WI38 (cell line): ENCODE measurements at regions not wholly inside any gene's neighbourhood (a gene's known extent, or its start where the extent isn't known, plus 50 kb on each side); places are given as distances from the start of the nearest gene placed in this dataset.

ENCODE experiments used
- H3K4me3 ChIP-seq: 2 replicates; pipeline ENCODE4 v1.5.1; 2011; ENCODE audit warnings: low read depth, mild to moderate bottlenecking, control low read depth, low read length
- TF ChIP-seq, protein P1 (sequence below): IDR thresholded peaks from 2 replicates; pipeline ENCODE4 v1.5.1; 2012; ENCODE audit warnings: low read depth, mild to moderate bottlenecking, control low read depth, low read length

DNA sequence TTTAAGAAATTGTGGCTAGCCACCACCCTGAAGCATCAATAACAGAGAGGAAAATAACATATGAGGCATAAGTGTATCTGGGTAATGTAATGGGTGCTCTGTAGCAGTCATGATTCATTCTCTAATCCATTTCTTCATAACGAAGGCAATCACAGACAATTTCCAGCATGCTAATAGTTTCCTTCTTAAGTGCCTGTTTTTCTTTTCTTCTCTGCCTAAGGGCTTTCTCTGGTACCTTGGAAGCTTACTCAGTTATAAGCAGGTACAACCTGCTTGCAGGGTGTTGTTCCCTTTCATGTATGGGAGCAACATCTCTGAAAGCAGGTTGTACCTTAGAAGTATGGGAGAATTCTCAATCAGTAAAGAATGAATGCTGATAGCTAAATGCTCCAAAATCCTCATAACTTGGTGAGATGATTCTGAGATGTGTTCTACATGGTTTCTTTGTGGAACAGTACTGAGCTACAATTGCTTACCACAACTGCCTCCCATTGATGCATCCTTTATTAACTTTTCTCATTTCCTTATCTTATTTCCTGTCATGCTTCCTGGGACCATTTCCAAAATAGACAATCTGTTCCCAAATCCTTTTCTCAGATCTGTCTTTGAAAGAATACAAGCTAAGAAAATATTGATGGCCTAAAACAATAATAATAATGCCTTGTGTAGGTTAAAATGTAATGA, 247.6 kb downstream of the PAPSS1 start:
- H3K4me3 ChIP-seq: no peak overlapping the region
- TF ChIP-seq, protein P1, sequence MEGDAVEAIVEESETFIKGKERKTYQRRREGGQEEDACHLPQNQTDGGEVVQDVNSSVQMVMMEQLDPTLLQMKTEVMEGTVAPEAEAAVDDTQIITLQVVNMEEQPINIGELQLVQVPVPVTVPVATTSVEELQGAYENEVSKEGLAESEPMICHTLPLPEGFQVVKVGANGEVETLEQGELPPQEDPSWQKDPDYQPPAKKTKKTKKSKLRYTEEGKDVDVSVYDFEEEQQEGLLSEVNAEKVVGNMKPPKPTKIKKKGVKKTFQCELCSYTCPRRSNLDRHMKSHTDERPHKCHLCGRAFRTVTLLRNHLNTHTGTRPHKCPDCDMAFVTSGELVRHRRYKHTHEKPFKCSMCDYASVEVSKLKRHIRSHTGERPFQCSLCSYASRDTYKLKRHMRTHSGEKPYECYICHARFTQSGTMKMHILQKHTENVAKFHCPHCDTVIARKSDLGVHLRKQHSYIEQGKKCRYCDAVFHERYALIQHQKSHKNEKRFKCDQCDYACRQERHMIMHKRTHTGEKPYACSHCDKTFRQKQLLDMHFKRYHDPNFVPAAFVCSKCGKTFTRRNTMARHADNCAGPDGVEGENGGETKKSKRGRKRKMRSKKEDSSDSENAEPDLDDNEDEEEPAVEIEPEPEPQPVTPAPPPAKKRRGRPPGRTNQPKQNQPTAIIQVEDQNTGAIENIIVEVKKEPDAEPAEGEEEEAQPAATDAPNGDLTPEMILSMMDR: no peak

DNA sequence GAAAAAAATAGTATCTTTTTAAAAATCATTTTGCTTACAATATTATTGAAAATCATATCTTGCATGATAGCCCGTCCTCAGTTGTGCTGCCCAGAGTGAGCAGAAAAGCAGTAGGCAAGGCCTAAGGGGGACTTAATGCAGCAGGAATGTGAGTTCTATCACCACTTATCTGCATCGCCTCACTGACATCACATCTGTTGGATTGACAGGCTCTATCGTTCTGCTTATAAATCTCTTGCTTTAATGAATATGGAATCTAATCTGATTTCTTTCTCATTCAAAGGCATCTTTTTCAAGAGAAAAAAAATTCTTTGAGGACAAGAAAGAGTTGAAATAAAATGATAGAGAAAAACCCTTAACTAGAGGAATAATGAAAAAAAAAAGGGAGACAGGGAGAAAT, 249.9 kb downstream of the PAPSS1 start:
- H3K4me3 ChIP-seq: no peak overlapping the region
- TF ChIP-seq, protein P1: no peak

DNA sequence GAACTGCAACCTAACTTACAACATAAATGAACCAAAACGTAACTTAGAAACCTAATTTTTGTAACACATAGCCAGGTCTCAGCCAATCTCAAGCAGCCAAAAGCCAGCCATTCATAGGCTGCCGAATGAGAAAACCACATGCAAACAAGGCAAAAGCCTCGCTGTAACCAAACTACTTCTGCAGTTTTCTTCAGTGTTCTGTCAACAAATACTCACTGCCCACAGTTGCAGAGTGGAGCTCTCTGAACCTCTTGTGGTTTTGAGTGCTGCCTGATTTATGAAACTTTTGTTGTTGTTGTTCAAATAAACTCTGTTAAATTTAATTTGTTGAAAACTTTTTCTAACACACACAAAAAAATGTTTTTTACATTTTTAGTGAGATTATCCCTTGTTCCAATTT, 251.2 kb downstream of the PAPSS1 start:
- TF ChIP-seq, protein P1: no peak
- no peak overlapping the region for H3K4me3 ChIP-seq

DNA sequence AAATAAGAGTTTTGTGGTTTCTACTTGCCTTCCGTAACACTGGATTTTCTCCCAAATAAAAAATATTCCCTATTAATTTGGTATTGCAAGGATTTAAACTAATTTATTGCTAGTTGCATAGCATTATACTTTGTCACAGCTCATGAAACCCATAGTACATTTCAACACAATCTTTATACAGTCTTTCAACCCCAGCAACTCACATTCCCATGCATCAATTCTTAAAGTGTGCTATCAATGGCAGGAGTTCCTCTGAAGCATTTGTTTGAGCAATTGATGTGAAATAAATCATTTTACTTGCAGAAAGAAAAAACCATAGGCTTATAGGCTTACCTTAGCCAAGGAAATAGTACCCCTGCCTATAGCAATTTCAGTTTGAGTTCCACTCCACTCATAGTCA, 251.9 kb downstream of the PAPSS1 start:
- TF ChIP-seq, protein P1: no peak
- no peak overlapping the region for H3K4me3 ChIP-seq

DNA sequence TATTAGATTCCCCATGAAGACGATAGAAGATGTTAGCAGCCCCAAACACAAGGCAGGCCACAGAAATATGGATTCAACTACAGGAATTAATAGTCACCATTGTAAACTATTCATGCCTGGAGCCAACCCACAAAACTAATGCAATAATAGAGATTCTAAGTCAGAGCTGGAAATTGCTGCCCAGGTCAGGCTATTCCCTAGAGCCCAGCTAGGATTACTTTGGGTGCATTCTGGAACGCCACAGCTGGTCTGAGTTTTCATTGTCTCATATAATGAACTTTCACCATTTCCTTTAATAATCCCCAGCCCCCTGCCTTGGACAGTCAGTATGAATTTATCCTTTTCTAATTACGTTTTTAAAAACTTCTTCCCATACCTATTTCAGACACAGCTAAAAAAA, 252.6 kb downstream of the PAPSS1 start:
- TF ChIP-seq, protein P1: no peak
- H3K4me3 ChIP-seq: no peak overlapping the region

DNA sequence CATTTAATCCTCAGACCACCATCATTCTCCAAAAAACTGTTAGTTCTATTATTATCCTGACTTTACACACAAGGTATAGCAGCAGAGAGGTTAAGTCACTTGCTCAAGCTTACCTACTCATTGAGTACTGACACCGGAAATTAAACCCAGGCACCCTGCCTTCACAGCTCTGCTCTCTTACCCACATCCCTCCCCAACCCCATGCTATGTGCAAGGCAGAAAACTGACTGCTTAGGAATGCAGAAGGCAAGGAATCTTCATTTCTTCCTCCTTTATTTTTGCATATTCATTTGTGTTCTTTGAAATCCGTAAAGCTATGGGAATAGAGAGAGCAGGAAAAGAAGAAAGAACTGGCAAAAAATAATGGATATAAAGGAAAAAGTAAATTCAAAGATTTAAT, 261.8 kb downstream of the PAPSS1 start:
- no peak overlapping the region for H3K4me3 ChIP-seq
- TF ChIP-seq, protein P1: no peak

DNA sequence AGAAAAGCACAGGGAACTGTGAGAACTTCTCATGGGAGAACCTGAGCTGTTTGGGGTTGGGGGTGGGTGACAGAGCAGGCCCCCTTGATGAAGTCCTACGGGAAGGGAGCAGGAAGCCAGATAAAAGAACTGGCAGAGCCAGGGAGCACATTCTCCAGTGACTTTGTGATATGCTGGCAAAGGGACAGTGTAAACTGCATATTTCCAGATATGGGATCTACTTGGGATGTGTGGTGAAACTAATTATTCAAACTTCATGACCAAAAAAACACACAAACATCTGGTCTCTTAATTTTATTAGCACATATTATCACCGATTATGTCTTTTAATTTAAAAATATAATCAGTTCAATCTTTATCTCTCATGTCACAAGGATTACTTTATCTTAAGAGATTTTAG, 266.0 kb downstream of the PAPSS1 start:
- TF ChIP-seq, protein P1: no peak

More for the DNA sequence above, 266.0 kb downstream of the PAPSS1 start:
- H3K4me3 ChIP-seq: no peak overlapping the region
